Activated naive CD4-positive, alpha-beta T cell treated with anti-CD3 and anti-CD28 coated beads for 36 hours (primary cell): ENCODE measurements at regions not wholly inside any gene's neighbourhood (a gene's known extent, or its start where the extent isn't known, plus 50 kb on each side); places are given as distances from the start of the nearest gene placed in this dataset.
"Not testable (repeated sequence)": the region's sequence is repeated elsewhere in the genome, so short reads cannot be mapped to it uniquely, and the experiment has no call there.

Experiments
- CTCF ChIA-PET: fragments of 350-600 bp; sonication (Branson Sonifier 250); formaldehyde crosslinking; loops from one replicate; lab custom pipeline; 2021; ENCODE audit warnings: antibody characterized with exemption; lab: Charles Lee
- DNase-seq: peaks from one replicate; pipeline ENCODE4 v3.0.0-alpha.2; 2020
- H3K27ac Mint-ChIP-seq: one replicate; pipeline ENCODE4 v1.8.0; 2021; ENCODE audit warnings: mild to moderate bottlenecking, mixed read lengths
- H3K27me3 Mint-ChIP-seq: one replicate; pipeline ENCODE4 v1.8.0; 2021; ENCODE audit warnings: low read depth, mixed read lengths
- H3K36me3 Mint-ChIP-seq: one replicate; pipeline ENCODE4 v1.8.0; 2021; ENCODE audit warnings: low read depth, mixed read lengths
- H3K4me1 Mint-ChIP-seq: one replicate; pipeline ENCODE4 v1.8.0; 2021; ENCODE audit warnings: low read depth, mixed read lengths
- H3K4me3 Mint-ChIP-seq: one replicate; pipeline ENCODE4 v1.8.0; 2021; ENCODE audit warnings: mild to moderate bottlenecking, moderate library complexity, mixed read lengths
- H3K9me3 Mint-ChIP-seq: one replicate; pipeline ENCODE4 v1.8.0; 2021; ENCODE audit warnings: mixed read lengths
- intact Hi-C: fragments of 100-400 bp; cut with micrococcal nuclease; formaldehyde crosslinking; loops from one replicate; pipeline ENCODE4 v1.15.1; 2023

GRCh38 chrX:915427-916229 lies 285.0 kb downstream of the SHOX start:
- no peaks in the 10 kb centered on the region for H3K4me1 Mint-ChIP-seq
- H3K4me3 Mint-ChIP-seq, result no peak overlapping the region
- no peaks in the 10 kb centered on the region for H3K27me3 Mint-ChIP-seq
- peak; percentile 50 for DNase-seq
- CTCF ChIA-PET, result no interaction called here
- intact Hi-C loops, result loop anchor here (10.0 kb wide), 1 partner anchor 99 kb away; no protein-coding TSS in a partner anchor
- H3K9me3 Mint-ChIP-seq, result no peaks in the 10 kb centered on the region
- no peaks in the 10 kb centered on the region for H3K36me3 Mint-ChIP-seq
- no peak overlapping the region for H3K27ac Mint-ChIP-seq

- intact Hi-C loops, result loop anchor here (5.0 to 10.0 kb wide), 2 partner anchors 101 to 248 kb away; no protein-coding TSS in a partner anchor
- CTCF ChIA-PET, result no interaction called here
- Mint-ChIP-seq H3K36me3 (no peaks in the 10 kb centered on the region), H3K27ac (no peak overlapping the region), H3K4me1 (no peaks in the 10 kb centered on the region), H3K27me3 (no peaks in the 10 kb centered on the region), H3K9me3 (no peaks in the 10 kb centered on the region), H3K4me3 (no peak overlapping the region)
- DNase-seq, result no peak
Measured at GRCh38 chrX:914206-914605, 283.6 kb downstream of the SHOX start.

- intact Hi-C loops, result loop anchor here (5.0 to 10.0 kb wide), 2 partner anchors 102 to 250 kb away; no protein-coding TSS in a partner anchor
- DNase-seq, result no peak
- CTCF ChIA-PET, result no interaction called here
- Mint-ChIP-seq H3K36me3 (no peaks in the 10 kb centered on the region), H3K4me3 (no peak overlapping the region), H3K4me1 (no peaks in the 10 kb centered on the region), H3K9me3 (no peaks in the 10 kb centered on the region), H3K27me3 (no peaks in the 10 kb centered on the region), H3K27ac (no peak overlapping the region)
Measured at GRCh38 chrX:912677-913076, 282.1 kb downstream of the SHOX start.

- CTCF ChIA-PET, H3K9me3 Mint-ChIP-seq, H3K27me3 Mint-ChIP-seq, H3K27ac Mint-ChIP-seq, H3K4me1 Mint-ChIP-seq, H3K36me3 Mint-ChIP-seq, H3K4me3 Mint-ChIP-seq, intact Hi-C loops, DNase-seq: not testable (repeated sequence)
Measured at GRCh38 chrX:909068-909467, 278.5 kb downstream of the SHOX start.

- Mint-ChIP-seq H3K4me1 (no peaks in the 10 kb centered on the region), H3K27me3 (peaks cover 3% of the 10 kb centered on the region), H3K27ac (no peak overlapping the region), H3K4me3 (no peak overlapping the region), H3K36me3 (no peaks in the 10 kb centered on the region), H3K9me3 (no peaks in the 10 kb centered on the region)
- CTCF ChIA-PET, result no interaction called here
- intact Hi-C loops, result no loop called here
- no peak for DNase-seq
Measured at GRCh38 chrX:906586-906985, 276.0 kb downstream of the SHOX start.

- no peaks in the 10 kb centered on the region for H3K36me3 Mint-ChIP-seq
- H3K4me1 Mint-ChIP-seq, result no peaks in the 10 kb centered on the region
- intact Hi-C loops, result no loop called here
- H3K27ac Mint-ChIP-seq, result no peak overlapping the region
- DNase-seq, result no peak
- H3K4me3 Mint-ChIP-seq, result no peak overlapping the region
- H3K27me3 Mint-ChIP-seq, result peaks cover 4% of the 10 kb centered on the region
- CTCF ChIA-PET, result no interaction called here
- no peaks in the 10 kb centered on the region for H3K9me3 Mint-ChIP-seq
Measured at GRCh38 chrX:905848-906566, 275.4 kb downstream of the SHOX start.

- CTCF ChIA-PET, result no interaction called here
- Mint-ChIP-seq H3K9me3 (no peaks in the 10 kb centered on the region), H3K4me1 (no peaks in the 10 kb centered on the region), H3K27ac (no peak overlapping the region), H3K36me3 (no peaks in the 10 kb centered on the region), H3K27me3 (peaks cover 4% of the 10 kb centered on the region), H3K4me3 (no peak overlapping the region)
- intact Hi-C loops, result no loop called here
- DNase-seq, result no peak
Measured at GRCh38 chrX:903116-903515, 272.5 kb downstream of the SHOX start.

GRCh38 chrX:896256-896655 lies 265.7 kb downstream of the SHOX start:
- CTCF ChIA-PET, result no interaction called here
- H3K4me1 Mint-ChIP-seq, result no peaks in the 10 kb centered on the region
- H3K27ac Mint-ChIP-seq, result no peak overlapping the region
- DNase-seq, result no peak
- no peaks in the 10 kb centered on the region for H3K36me3 Mint-ChIP-seq
- peaks cover 21% of the 10 kb centered on the region for H3K9me3 Mint-ChIP-seq
- H3K27me3 Mint-ChIP-seq, result no peaks in the 10 kb centered on the region
- no peak overlapping the region for H3K4me3 Mint-ChIP-seq
- intact Hi-C loops, result no loop called here

- Mint-ChIP-seq H3K4me3 (no peak overlapping the region), H3K4me1 (no peaks in the 10 kb centered on the region), H3K27me3 (no peaks in the 10 kb centered on the region), H3K36me3 (no peaks in the 10 kb centered on the region), H3K9me3 (peaks cover 14% of the 10 kb centered on the region), H3K27ac (no peak overlapping the region)
- CTCF ChIA-PET, result no interaction called here
- no peak for DNase-seq
- intact Hi-C loops, result no loop called here
Measured at GRCh38 chrX:889966-890651, 259.5 kb downstream of the SHOX start.

GRCh38 chrX:887724-888123 lies 257.1 kb downstream of the SHOX start:
- H3K9me3 Mint-ChIP-seq, H3K4me1 Mint-ChIP-seq, H3K27ac Mint-ChIP-seq, CTCF ChIA-PET, H3K27me3 Mint-ChIP-seq, H3K36me3 Mint-ChIP-seq, H3K4me3 Mint-ChIP-seq, DNase-seq, intact Hi-C loops: not testable (repeated sequence)

- H3K4me1 Mint-ChIP-seq, result no peaks in the 10 kb centered on the region
- intact Hi-C loops, result no loop called here
Measured at GRCh38 chrX:883588-883987, 253.0 kb downstream of the SHOX start.

GRCh38 chrX:879756-880698 lies 249.4 kb downstream of the SHOX start:
- CTCF ChIA-PET, DNase-seq, H3K4me3 Mint-ChIP-seq, H3K9me3 Mint-ChIP-seq, H3K4me1 Mint-ChIP-seq, H3K36me3 Mint-ChIP-seq, H3K27ac Mint-ChIP-seq, intact Hi-C loops: not testable (repeated sequence)
- H3K27me3 Mint-ChIP-seq, result peaks cover 11% of the 10 kb centered on the region

More at GRCh38 chrX:883588-883987, 253.0 kb downstream of the SHOX start:
- DNase-seq, result no peak
- Mint-ChIP-seq H3K27me3 (peaks cover 11% of the 10 kb centered on the region), H3K4me3 (no peak overlapping the region), H3K36me3 (no peaks in the 10 kb centered on the region), H3K9me3 (peaks cover 3% of the 10 kb centered on the region), H3K27ac (no peak overlapping the region)
- CTCF ChIA-PET, result no interaction called here
